HG03460 (cell line): ENCODE measurements at regions not wholly inside any gene's neighbourhood (a gene's known extent, or its start where the extent isn't known, plus 50 kb on each side); places are given as distances from the start of the nearest gene placed in this dataset.
"Not testable (repeated sequence)": the region's sequence is repeated elsewhere in the genome, so short reads cannot be mapped to it uniquely, and the experiment has no call there.

Experiments used
- ATAC-seq: cut with Tn5 transposase; IDR thresholded peaks from one replicate; pipeline ENCODE4 v1.9.1; 2021; ENCODE audit not compliant: unreplicated experiment

DNA sequence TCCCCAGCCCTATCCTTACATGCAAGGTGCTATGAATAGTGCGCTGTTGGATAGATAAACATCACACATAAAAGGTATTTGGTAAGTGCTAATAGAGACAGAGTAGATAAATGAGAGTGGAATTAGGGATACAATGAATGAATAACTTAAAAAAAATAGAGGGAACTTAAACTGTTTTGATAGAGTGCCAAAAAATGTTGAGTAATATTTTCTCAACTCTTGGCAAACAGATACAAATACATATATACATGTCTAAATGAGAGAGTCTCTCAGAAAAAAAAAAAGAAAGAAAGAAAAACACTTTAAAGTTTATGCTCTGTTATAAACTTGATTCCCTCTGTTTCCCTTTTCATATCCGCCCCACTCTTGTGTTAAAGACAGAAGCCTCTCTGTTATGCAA is 667.4 kb downstream of the ROBO2 start:
- no peak for ATAC-seq

DNA sequence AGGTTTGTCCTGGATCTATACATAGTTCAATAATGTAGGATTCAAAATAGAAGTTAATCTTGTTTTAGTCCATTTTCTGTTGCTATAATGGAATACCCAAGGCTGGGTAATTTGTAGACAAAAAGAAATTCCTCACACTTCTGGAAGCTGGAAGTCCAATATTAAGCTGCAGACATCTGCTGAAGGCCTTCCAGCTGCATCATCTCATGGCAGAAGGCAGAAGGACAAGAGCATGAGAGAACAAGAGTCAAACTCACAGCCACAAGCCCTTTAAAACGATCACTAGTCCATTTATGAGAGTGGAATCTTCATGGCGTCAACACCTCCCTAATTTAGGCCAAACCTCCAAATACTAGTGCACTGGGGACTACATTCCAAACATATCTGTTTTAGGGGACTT is 669.3 kb downstream of the ROBO2 start:
- no peak for ATAC-seq

DNA sequence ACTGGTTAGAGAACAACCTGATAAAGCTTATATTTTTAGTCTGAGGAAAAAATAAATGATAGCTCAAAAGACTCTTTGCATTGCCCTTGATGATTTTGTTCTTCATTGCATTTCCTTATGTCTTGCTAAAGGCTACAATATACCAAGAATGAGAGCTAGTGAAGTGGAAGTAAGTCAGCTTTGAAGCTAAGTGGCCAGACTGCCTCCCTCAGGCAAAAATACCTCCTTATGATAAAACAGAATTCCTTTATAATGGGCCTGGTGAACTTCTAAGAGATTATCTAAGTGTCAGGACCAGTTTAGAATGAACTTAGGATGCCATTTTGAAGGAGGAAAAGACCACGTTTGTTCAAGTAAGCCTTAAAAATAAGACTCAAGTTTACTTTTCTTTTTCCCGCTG is 678.4 kb downstream of the ROBO2 start:
- no peak for ATAC-seq

DNA sequence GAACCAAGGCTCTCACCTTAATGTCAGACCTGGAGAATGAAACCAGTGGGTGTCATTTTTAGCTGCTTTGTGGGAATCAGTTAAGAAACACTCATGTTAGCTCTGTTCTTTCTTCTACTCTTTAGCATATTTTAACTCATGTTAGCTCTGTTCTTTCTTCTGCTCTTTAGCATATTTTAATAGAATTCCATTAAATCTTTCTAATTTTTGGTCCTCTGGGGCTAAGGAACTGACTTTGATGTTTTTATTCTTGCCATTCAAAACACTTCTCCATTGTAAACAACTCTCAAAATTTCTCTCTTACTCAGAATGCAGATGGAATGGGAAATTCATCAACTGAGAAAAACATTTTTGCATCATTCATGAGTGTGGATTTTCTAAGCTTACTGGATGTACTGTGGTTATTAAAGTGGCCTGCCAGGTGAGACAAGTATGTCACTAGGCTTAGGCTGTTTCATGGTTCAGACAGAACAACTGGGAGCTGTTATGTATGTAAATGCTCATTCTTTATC is 680.6 kb downstream of the ROBO2 start:
- ATAC-seq = no peak

DNA sequence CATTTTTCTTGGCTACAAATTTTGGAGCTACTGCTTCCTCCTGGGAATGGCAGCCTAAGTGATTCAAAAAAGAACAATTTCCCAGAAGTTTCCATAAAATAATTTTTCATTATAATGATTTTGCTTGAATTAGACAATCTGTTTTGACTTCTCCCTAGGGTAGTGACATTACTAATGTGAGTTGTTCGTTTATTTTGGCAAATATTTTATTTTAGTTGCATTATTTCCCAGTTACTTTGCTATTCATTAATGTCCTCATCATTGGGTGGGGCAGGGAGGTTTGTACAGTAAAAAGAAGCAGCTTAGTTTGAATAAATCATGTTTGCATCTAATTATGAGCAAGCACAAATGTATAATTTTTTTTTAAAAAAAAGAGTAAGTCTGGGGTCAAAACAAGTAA is 686.6 kb downstream of the ROBO2 start:
- ATAC-seq = no peak

DNA sequence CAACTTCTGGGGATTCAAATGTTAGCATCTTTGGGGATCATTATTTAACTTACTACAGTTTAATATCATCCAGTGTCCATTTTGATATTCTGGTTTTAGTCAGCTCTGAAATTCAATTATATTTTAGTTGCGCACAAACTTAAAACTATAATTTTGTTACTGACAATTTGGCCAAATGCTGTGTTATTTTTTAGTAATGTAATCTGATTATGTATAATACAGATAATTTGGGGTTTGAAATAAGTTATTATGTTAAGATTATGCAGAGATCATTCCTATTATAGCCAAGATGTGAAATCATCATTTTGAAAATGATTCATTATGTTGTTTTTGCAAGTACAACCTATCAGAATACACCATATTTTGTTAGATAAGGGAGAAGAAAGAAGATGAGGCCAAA is 706.1 kb downstream of the ROBO2 start:
- ATAC-seq = no peak

DNA sequence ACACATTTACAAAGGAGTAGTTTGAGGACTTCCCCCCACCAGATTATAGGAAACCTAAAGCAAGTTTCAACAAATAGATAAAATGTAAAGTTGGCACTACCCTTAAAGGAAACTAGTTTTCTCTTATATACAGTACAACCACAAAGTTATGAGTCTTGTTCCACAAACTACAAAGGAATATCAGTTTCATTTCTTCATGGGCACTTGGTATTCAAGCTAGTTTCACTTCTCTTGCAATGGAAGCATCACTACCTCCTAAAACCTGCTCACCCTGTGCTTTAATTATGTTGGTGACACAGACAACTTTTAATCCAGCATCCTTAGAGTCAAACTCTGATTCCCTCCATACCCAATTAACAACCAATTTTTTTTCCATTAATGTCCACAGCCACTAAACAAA is 707.0 kb downstream of the ROBO2 start:
- ATAC-seq = no peak

DNA sequence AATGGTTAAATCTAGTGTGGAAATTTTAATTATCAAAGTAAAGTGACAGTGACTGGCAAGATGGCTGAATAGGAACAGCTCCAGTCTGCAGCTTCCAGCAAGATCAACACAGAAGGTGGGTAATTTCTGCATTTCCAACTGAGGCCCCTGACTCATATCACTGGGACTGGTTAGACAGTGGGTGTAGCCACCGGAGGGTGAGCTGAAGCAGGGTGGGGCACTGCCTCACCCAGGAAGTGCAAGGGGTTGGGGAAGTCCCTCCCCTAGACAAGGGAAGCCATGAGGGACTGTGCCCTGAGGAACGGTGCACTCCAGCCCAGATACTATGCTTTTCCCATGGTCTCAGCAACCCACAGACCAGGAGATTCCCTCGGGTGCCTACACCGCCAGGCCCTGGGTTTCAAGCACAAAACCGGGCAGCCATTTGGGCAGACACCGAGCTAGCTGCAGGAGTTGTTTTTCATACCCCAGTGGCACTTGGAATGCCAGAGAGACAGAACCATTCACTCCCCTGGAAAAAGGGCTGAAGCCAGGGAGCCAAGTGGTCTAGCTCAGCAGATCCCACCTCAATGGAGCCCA is 716.6 kb downstream of the ROBO2 start:
- not testable (repeated sequence) for ATAC-seq

DNA sequence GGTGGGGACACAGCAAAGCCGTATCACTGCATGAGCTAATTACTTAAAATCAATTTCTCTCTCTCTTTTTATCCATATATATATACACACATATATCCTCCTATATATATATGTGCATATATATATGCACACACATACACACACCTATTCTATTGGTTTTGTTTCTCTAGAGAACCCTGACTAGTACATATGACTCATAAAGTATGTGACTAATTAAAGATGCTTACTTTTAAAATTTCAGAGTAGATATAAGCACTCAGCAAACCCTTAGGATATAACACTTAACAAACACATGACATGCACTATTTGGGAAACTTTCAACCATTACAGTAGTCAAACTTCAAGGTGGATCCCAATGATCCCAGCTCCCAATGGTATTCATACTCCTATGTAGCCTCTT is 732.6 kb downstream of the ROBO2 start:
- ATAC-seq = no peak

DNA sequence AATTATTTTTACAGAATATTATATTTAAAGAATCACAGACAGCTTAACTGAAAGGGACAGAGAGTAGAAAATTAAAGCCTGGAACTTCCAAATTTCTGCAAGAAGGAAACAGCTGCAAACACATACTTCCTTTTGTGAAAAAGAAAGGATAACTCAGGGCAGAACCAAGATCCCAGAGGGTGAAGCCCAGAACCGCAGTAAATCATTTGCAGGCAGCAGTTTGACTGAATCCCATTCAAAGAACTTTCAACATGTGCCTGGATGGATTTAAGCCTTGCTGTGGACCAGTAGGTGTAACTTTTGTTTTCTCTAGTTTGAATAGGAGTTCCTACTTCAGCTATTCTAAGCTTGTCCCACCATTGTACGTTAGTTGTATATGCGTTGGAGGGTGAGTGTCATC is 733.2 kb downstream of the ROBO2 start:
- ATAC-seq = no peak

DNA sequence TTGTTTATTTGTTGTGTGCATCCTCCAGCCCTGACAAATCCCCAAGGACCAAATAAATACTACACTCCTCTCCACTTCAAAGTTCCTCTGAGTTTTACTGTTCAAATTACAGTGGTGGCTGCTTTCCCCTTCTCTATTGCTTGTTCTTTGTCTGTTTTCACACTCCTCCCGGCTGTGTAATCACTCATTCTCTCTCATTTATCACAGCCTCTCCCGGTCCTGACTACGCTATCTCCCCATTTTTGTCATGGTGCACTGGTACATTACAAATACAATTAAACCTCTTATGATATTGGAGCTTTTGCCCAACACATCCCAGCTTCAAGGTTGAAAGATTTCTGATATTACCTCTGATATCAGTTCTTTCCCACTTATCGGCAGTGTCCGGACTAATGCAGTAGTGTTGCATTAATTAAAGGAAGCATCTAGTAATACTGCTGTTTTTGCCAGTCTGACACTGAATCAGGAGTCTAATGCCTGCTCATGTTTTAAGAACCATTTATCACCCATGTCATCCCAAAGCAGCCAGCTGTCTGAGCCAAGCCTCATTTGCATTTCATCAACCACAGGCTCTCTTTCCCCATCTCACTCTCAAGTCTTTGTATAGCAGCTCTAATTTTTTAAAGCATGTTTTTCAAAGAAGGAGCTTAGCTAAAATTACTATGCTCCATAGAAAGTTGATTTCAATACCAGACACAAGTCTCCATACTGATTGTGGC is 740.5 kb downstream of the ROBO2 start:
- ATAC-seq = no peak

DNA sequence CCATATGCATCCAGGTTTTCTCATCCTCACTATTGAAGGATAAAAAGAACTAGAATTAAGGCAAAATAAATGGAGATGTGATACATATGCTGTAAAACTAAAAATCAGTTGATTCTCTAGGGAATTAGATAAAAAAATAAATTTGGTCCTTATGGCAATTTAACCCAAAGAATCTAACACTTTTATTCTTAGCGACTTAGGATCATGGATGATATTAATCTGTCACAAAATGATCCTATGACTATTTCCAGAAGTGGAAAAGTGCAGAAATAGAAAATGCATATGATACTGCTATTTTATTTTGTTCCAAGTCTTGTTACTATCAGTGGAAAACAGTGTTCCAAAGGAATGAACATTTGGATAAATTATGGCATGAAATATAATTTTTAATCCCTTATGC is 746.3 kb downstream of the ROBO2 start:
- no peak for ATAC-seq

DNA sequence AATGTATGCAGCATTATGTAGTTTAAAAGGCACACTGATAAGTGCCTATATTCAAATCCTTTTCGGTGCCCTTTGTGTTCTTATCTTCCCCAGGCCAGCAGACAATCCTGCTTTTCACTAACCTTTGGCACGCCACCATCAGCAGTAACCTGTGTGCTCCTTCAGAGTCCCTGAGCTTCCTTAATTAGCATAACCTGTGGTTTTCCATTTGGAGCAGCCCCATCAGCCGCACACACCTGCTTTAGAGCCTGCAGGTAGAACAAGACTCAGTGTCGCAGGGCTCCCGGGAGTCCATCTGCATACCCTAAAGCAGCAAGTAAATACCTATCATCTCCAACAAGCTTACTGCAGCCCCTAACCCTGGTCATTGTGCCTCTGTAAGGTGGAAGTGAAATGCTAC is 755.1 kb downstream of the ROBO2 start:
- no peak for ATAC-seq

DNA sequence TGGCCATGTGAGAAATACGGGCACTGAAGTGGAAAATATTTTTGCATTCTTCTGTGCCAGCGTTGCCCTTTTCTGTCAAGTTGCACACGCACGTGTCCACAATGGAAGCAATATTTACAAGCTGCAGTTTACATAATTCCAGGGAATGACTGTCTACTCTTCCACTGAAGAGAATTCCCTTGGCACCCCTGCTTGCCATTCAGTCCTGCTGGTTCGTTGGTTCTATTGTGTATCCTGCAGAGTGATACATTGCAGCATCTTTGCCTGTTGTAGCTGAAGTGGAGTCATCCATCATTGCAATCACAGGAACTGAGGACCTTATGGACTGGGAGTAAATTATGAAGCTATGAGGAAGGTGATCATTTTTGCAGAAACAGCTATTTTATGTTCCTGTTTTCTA is 759.4 kb downstream of the ROBO2 start:
- ATAC-seq = no peak

DNA sequence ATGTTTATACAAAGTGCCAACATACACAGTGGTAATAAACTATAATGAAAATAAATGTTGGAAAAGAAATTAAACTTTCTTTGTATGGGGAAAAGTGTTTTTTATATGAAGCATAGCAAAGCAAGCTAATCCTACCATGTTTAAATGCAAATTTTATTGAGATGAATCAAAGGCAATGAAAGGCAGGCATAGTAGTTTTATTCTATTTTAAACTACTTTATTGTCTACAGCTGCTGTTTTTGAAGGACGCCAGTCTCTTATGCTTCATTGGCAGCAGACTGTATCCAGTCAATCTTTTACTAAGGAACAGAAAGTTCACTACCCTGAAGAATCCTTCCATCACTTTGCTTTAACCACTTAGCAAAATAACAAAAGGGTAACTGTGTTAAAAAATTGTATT is 761.0 kb downstream of the ROBO2 start:
- ATAC-seq = no peak

DNA sequence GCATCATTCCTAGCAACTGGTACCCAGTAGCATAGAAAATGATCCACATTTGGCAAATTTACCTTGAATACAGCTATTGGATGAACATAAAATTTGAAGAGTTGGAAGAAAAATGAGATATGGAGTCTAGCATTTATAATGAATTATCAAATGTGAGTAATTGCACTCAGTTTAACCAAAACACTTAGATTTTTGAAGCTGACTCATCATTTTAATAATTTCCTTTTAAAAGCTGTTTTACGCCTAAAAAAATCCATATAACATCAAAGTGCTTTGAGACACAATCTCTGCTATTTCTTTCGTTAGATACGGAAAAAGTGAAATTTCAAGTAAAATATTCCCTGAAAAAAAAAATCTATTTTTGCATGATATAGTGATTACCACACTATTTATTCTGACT is 767.4 kb downstream of the ROBO2 start:
- no peak for ATAC-seq

DNA sequence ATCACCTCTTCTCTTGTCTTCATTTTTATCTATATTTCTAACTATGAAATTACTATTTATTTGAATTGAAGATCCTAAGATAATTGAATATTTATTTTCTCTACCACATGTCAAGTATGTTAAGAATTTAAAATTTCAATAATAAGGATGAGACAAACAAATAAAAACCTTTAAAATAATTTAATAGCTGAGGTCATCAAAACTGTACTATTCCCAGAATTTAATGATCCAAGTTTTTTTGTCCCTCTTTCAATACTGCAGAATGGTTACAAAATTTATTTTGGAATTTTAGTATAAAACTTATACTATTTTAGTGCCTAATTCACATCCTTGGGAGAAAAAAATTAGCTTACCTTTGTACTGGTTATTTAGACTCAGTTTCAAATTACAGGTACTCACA is 774.9 kb downstream of the ROBO2 start:
- ATAC-seq = no peak

DNA sequence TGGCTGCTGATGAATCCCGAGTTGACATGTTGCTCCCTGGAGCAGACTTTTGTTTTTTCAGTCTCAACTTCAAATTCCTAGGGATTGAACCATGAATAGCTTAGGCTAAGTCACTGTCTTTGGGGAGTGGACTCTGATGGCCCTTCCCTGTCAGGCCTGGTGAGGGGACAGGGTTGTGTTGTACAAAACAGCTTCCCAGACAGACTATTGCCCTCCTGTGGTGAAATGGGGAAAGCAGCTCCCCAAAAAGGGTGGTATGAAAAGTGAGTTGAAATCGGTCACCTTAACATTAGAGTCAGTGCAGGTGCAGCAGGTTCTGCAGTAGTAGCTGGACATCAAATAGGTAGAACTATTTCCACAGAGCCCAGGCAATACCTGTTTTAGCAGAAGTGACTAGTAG is 775.6 kb downstream of the ROBO2 start:
- no peak for ATAC-seq

DNA sequence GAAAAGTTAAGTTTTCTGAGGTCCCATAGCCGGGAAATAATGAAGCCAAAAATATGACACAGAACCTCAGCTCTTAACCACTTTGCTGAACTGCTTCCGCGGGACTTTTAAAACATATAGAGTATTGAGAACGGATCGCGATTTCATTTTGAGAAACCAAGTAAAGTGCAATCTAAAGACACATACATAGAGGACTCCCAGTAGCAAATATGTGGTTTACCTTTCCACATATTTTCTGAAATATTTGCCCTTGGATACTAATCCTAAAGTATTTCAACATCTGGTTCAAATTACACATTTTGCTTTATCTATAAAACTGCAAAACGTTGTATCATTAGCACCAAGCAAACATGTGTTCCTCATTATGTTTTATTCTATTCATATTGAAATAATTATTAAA is 776.5 kb downstream of the ROBO2 start:
- no peak for ATAC-seq

DNA sequence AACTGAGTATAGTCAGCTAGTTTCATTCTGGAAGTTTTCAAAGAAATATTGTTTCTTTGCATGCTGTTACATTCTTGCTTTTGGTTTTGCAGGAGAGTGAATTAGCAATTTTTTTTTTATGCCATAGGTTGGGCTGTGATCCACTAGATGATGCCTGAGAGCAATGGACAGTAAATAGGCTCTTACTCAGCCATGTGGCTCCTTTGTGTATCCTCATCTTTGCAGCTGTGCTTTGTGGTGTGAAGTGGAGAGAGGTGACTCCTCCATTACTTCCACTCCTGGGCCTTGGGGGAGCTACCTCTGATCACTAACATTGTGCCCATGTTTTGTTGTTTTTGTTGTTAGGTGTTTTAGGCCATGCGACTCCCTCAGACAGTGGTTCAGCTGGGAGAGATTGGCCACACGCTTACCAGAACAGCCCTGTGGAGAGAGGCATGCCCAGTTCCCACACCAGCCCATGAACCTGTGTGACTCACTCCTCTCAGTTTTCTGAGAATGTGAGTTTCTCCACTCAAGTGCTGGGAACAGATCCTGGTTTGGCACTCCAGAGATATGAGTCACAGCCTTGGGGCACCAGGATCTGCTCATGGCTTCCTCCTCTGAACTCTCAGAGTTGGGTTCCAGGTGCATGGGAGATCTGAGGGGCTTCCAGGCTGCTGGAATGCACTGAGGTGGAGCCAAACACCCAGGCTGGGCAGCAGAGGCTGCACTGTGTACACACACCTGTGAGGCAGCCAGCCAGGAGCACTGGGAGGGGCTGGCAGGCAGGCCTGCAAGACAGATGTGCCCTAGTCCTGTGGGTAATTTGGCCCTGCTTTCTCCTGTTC is 785.3 kb downstream of the ROBO2 start:
- no peak for ATAC-seq

DNA sequence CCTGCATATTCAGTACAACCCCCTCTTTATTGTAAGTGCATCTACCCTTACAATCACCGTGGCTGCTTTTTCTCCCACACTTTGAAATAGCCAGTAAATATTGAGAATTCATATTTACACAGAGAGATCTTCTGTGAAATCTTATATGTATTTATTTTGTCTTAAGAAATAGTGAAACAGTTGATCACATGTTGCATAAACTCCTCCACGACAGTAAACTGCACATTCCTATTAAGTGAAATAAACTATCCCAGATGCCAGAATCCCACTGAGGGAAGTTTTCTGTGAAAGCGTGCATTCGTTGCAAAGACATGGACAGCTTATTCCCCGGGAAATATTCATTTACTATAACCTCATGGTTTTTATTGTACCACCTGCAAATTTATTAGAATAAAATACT is 796.0 kb downstream of the ROBO2 start:
- no peak for ATAC-seq

DNA sequence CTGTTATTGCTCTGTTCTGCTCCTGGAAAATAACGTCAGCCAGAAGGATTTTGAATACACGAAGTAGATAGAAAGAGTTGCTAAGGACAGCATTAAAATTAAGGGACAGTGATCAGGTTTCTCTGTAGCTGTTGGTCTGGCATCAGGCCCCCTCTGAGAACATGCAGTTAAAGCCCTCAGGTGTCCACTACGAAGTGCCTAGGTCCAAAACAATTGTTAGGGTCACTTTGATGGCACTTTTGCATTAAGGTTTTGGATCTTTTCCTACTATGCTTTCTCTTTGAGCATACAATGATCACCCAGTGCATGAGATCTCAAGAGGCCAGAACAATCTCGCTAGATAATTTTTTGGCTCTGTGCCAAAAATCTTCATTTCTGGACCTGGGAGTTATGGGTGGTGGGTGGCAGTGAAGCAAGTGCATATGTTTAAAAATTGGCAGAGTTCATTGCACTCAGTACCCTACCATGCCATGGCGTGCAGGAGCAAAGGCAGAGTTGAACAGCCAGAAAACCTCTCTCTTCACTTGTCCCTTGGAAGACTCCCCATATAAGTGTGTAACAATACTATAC is 797.6 kb downstream of the ROBO2 start:
- ATAC-seq = no peak
